IMR-90 (cell line): ENCODE measurements at regions not wholly inside any gene's neighbourhood (a gene's known extent, or its start where the extent isn't known, plus 50 kb on each side); places are given as distances from the start of the nearest gene placed in this dataset.

Experiments used
- ATAC-seq: fragments of 200-7000 bp; cut with Tn5 transposase; 2 replicates; pipeline ENCODE4 v1.9.1; 2020; ENCODE audit warnings: low read depth, mild to moderate bottlenecking, moderate library complexity
- BruUV-seq: library from RNA; stranded (reverse); fragments of 400-500 nt; replicated peaks from 2 replicates; lab custom pipeline; 2021; lab: Mats Ljungman, UMichigan
- CTCF ChIA-PET: fragments of 300-600 bp; formaldehyde crosslinking; extraction: SDS; loops from one replicate; lab custom pipeline; 2021; ENCODE audit warnings: antibody characterized with exemption; lab: Yijun Ruan, JAX
- POLR2A ChIA-PET: fragments of 300-600 bp; sonication (Branson Sonifier 250); formaldehyde crosslinking; loops from one replicate; lab custom pipeline; 2022; ENCODE audit warnings: antibody characterized with exemption; ENCODE audit not compliant: unreplicated experiment; lab: Charles Lee
- DNase-seq: peaks from one replicate; pipeline ENCODE4 v3.0.0; 2013
- H2AFZ ChIP-seq: replicated peaks from 2 replicates; pipeline ENCODE3; 2013; ENCODE audit warnings: low read length, mild to moderate bottlenecking; ENCODE audit not compliant: poor library complexity
- H2AK5ac ChIP-seq: 2 replicates; pipeline ENCODE4 v1.6.1; 2013; ENCODE audit warnings: low read depth, low read length, inconsistent platforms
- H2AK9ac ChIP-seq: replicated peaks from 2 replicates; pipeline ENCODE3; 2013; ENCODE audit warnings: mild to moderate bottlenecking, low read depth, low read length, moderate library complexity; ENCODE audit not compliant: poor library complexity
- H2BK120ac ChIP-seq: 2 replicates; pipeline ENCODE4 v1.6.1; 2013; ENCODE audit warnings: low read depth, low read length, inconsistent platforms
- H2BK15ac ChIP-seq: 3 replicates; pipeline ENCODE4 v1.6.1; 2013; ENCODE audit warnings: low read depth, low read length, inconsistent platforms
- H2BK20ac ChIP-seq: 2 replicates; pipeline ENCODE4 v1.6.1; 2013; ENCODE audit warnings: low read depth, mild to moderate bottlenecking, inconsistent platforms, low read length, moderate library complexity
- H2BK5ac ChIP-seq: 2 replicates; pipeline ENCODE4 v1.6.1; 2013; ENCODE audit warnings: mild to moderate bottlenecking, low read depth, low read length, inconsistent platforms; ENCODE audit not compliant: poor library complexity, severe bottlenecking
- H3K14ac ChIP-seq: replicated peaks from 2 replicates; pipeline ENCODE4 v1.6.1; 2013; ENCODE audit warnings: low read depth, low read length, inconsistent platforms
- H3K18ac ChIP-seq: 2 replicates; pipeline ENCODE4 v1.6.1; 2013; ENCODE audit warnings: low read depth, low read length, control low read depth
- H3K23ac ChIP-seq: 2 replicates; pipeline ENCODE4 v1.6.1; 2013; ENCODE audit warnings: low read depth, low read length, inconsistent platforms
- H3K27ac ChIP-seq: 2 replicates; pipeline ENCODE4 v1.5.1; 2013; ENCODE audit warnings: mild to moderate bottlenecking, control low read depth, low read length; ENCODE audit not compliant: insufficient read depth
- H3K27me3 ChIP-seq: 2 replicates; pipeline ENCODE4 v1.6.1; 2013; ENCODE audit warnings: low read length; ENCODE audit not compliant: control insufficient read depth, insufficient read depth
- H3K36me3 ChIP-seq: 2 replicates; pipeline ENCODE4 v1.6.1; 2013; ENCODE audit warnings: low read length, mixed read lengths; ENCODE audit not compliant: control insufficient read depth, insufficient read depth
- H3K4ac ChIP-seq: 2 replicates; pipeline ENCODE4 v1.6.1; 2013; ENCODE audit warnings: low read depth, low read length, inconsistent platforms
- H3K4me1 ChIP-seq: 2 replicates; pipeline ENCODE4 v1.6.1; 2013; ENCODE audit warnings: low read length, mixed read lengths; ENCODE audit not compliant: control insufficient read depth, insufficient read depth
- H3K4me2 ChIP-seq: 2 replicates; pipeline ENCODE4 v1.6.1; 2013; ENCODE audit warnings: low read depth, mild to moderate bottlenecking, control low read depth, low read length, moderate library complexity
- H3K4me3 ChIP-seq: 2 replicates; pipeline ENCODE4 v1.5.1; 2013; ENCODE audit warnings: low read depth, mild to moderate bottlenecking, control low read depth, low read length, moderate library complexity; ENCODE audit not compliant: insufficient read depth
- H3K56ac ChIP-seq: 2 replicates; pipeline ENCODE4 v1.6.1; 2013; ENCODE audit warnings: low read length, inconsistent platforms; ENCODE audit not compliant: insufficient read depth; ENCODE audit errors: extremely low read depth
- H3K79me1 ChIP-seq, 2 experiments: 2 replicates each; pipeline ENCODE4 v1.6.1; 2013; ENCODE audit warnings: low read length in 2 of 2, inconsistent platforms in 1 of 2, low read depth in 1 of 2
- H3K9ac ChIP-seq: 2 replicates; pipeline ENCODE4 v1.6.1; 2013; ENCODE audit warnings: low read depth, low read length, control low read depth
- H3K9me1 ChIP-seq: 2 replicates; pipeline ENCODE4 v1.6.1; 2013; ENCODE audit warnings: low read length, inconsistent platforms; ENCODE audit not compliant: insufficient read depth
- H3K9me3 ChIP-seq: 2 replicates; pipeline ENCODE4 v1.6.1; 2013; ENCODE audit warnings: low read length; ENCODE audit not compliant: control insufficient read depth, insufficient read depth
- H4K20me1 ChIP-seq: 2 replicates; pipeline ENCODE4 v1.6.1; 2013; ENCODE audit warnings: low read length, inconsistent platforms; ENCODE audit not compliant: insufficient read depth
- H4K5ac ChIP-seq: 2 replicates; pipeline ENCODE4 v1.6.1; 2013; ENCODE audit warnings: mild to moderate bottlenecking, low read depth, low read length, control low read depth
- H4K8ac ChIP-seq, 2 experiments: 2 replicates each; pipeline ENCODE4 v1.6.1; 2013; ENCODE audit warnings: low read depth in 2 of 2, low read length in 2 of 2, control low read depth in 1 of 2, inconsistent platforms in 1 of 2
- H4K91ac ChIP-seq: 2 replicates; pipeline ENCODE4 v1.6.1; 2013; ENCODE audit warnings: low read depth, low read length, inconsistent platforms; ENCODE audit not compliant: insufficient read depth
- BHLHE40 ChIP-seq: fragments of 150-350 bp; IDR thresholded peaks from 2 replicates; pipeline ENCODE4 v1.6.1; 2016; ENCODE audit warnings: mild to moderate bottlenecking, low read depth, low read length
- MAFK ChIP-seq: IDR thresholded peaks from 2 replicates; pipeline ENCODE4 v1.6.1; 2012; ENCODE audit warnings: low read depth, low read length, improper control_type of control experiment
- MAZ ChIP-seq: IDR thresholded peaks from 2 replicates; pipeline ENCODE4 v1.6.1; 2012; ENCODE audit warnings: low read depth, mild to moderate bottlenecking, low read length, improper control_type of control experiment, moderate library complexity, borderline replicate concordance
- POLR2A ChIP-seq: IDR thresholded peaks from 2 replicates; pipeline ENCODE4 v1.6.1; 2012; ENCODE audit warnings: mild to moderate bottlenecking, low read depth, low read length
- RCOR1 ChIP-seq: IDR thresholded peaks from 2 replicates; pipeline ENCODE4 v1.6.1; 2012; ENCODE audit warnings: mild to moderate bottlenecking, low read length, improper control_type of control experiment; ENCODE audit not compliant: insufficient replicate concordance
- WGBS, 2 experiments: methylation state at CpG; one replicate each; pipeline versions ENCODE4 v1.1.5 to v1.1.7; 2013; ENCODE audit warnings: missing lambda C conversion rate in 2 of 2; ENCODE audit not compliant: insufficient read length in 1 of 2; ENCODE audit errors: extremely low coverage in 2 of 2; 5-methylcytosine and 5-hydroxymethylcytosine counted together
- dilution Hi-C: fragments of 300-500 bp; cut with HindIII; formaldehyde crosslinking; loops from one replicate; pipeline ENCODE4 v1.14.3; 2018; ENCODE audit warnings: low sequenced_read_pairs; ENCODE audit not compliant: unreplicated experiment
- in situ Hi-C: fragments of 300-500 bp; cut with MboI; formaldehyde crosslinking; loops from 3 replicates; pipeline ENCODE4 v1.14.3; 2019; ENCODE audit warnings: low sequenced_read_pairs, inconsistent platforms, mixed read lengths
- intact Hi-C: fragments of 100-400 bp; cut with micrococcal nuclease; formaldehyde crosslinking; loops from 2 replicates; pipeline ENCODE4 v1.10.0; 2022
- TF ChIP-seq, protein P1 (sequence below): fragments of 150-350 bp; IDR thresholded peaks from 2 replicates; pipeline ENCODE4 v1.6.1; 2017; ENCODE audit warnings: mild to moderate bottlenecking, antibody characterized with exemption, low read length, low read depth

DNA sequence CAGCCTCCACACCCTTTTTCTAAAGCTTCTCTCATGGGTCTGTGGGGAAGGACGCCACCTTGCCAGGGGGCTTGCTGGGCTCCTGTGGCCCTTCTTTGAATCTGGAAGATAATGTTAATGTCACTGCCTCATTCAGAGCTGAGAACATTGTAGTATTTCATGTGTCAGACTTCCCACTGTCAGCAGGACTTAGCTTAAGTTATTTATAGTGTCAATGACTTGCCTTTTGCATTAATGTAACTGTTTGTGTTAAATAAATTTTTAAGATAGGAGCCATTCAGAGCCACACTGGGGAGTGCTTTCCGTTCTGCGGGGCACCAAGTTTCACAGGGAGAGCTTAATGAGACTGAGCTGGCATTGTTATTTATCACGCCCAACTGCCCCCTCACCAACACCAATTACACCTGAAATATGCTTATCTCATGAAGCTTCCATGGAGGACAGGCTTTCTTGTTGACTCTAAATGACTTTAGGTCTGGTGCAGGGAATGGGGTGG lies 226.9 kb upstream of the UBL3 start:
- TF ChIP-seq BHLHE40 (no peak), POLR2A (no peak), RCOR1 (no peak), MAFK (no peak), MAZ (no peak)
- TF ChIP-seq, protein P1, sequence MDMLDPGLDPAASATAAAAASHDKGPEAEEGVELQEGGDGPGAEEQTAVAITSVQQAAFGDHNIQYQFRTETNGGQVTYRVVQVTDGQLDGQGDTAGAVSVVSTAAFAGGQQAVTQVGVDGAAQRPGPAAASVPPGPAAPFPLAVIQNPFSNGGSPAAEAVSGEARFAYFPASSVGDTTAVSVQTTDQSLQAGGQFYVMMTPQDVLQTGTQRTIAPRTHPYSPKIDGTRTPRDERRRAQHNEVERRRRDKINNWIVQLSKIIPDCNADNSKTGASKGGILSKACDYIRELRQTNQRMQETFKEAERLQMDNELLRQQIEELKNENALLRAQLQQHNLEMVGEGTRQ = no peak
- H4K8ac ChIP-seq = no peak overlapping the region
- H2BK5ac ChIP-seq = no peak overlapping the region
- H3K36me3 ChIP-seq = no peaks in the 10 kb centered on the region
- no peaks in the 10 kb centered on the region for H3K79me1 ChIP-seq
- H3K9me1 ChIP-seq = no peaks in the 10 kb centered on the region
- no TSS peak for BruUV-seq
- no peak overlapping the region for H4K5ac ChIP-seq
- no peak overlapping the region for H3K4me3 ChIP-seq
- WGBS, 2 experiments = no CpG with 5 or more reads among the region's 4 CpGs
- CTCF ChIA-PET = interaction anchor here (0.6 kb wide), 1 partner anchor 16 kb away, joined by 3 read pairs; no protein-coding TSS in a partner anchor
- H3K14ac ChIP-seq = no peak overlapping the region
- H2AK5ac ChIP-seq = no peak overlapping the region
- no peak overlapping the region for H2AK9ac ChIP-seq
- no peak overlapping the region for H3K9ac ChIP-seq
- peaks cover 3% of the 10 kb centered on the region for H3K9me3 ChIP-seq
- H3K27ac ChIP-seq = no peak overlapping the region
- H3K4me1 ChIP-seq = no peaks in the 10 kb centered on the region
- in situ Hi-C loops = no loop called here
- dilution Hi-C loops = no loop called here
- H3K4ac ChIP-seq = no peak overlapping the region
- H2BK120ac ChIP-seq = no peak overlapping the region
- no peak overlapping the region for H3K56ac ChIP-seq
- no peak overlapping the region for H3K23ac ChIP-seq
- no peak overlapping the region for H2AFZ ChIP-seq
- H2BK15ac ChIP-seq = no peak overlapping the region
- POLR2A ChIA-PET = no interaction called here
- DNase-seq (no peak), ATAC-seq (no peak)
- intact Hi-C loops = no loop called here
- H2BK20ac ChIP-seq = no peak overlapping the region
- H3K27me3 ChIP-seq = peaks cover 5% of the 10 kb centered on the region
- H4K91ac ChIP-seq = no peak overlapping the region
- H3K18ac ChIP-seq = no peak overlapping the region
- no peak overlapping the region for H3K4me2 ChIP-seq
- no peaks in the 10 kb centered on the region for H4K20me1 ChIP-seq
